ENCODE measurements at regions not wholly inside any gene's neighbourhood (a gene's known extent, or its start where the extent isn't known, plus 50 kb on each side); places are given as distances from the start of the nearest gene placed in this dataset.

DNA sequence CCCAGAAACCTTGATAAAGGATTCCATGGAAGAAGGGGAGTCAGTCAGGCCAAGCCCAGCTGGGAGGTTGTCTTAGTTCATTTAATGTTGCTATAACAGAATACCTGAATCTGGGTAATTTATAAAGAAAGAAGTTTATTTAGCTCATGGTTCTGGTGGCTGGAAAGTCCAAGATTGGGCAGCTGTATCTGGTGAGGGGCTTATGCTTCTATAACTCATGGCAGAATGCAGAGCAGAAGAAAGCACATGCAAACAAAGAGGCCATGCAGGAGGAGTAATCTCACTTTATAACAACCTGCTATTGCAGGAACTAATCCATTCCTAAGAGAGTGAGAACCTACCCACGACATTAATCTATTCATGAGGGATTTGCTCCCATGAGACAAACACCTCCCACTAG, 54.2 kb upstream of the ANKRD1 start:
- no peak for DNase-seq (ENCODE audit: low spot score)

DNA sequence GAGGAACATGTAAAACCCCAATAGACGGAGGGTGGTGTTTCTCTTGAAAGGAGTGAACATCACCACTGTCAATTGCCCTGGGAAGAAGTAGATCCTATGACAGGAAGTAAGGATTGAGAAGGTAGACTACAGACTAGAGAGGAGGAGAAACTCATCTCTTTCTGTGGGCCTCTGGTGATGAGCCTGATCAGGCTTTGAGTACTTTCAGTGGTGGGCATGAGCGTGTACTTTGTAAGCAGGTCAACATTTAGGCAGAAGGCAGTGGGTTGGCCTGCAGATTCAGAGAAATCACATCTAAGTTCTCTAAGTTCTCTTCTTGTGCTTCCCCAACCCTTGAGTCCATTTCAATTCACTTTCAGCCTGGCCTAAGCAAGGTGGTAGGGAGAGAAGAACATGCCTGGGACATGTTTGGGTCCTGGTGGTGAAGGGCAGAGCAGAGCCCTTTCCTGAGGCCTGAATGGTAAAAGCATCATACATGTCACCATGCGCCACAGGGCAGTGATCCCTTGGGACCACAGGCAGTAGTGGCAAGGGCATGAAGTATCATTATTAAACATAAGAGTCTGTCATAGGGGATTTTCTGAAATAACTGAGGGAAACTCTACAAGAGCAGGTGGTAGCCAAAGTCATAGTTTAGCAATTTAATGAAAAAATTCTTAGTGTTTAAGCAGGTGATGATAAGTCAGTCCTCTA, 56.4 kb upstream of the ANKRD1 start:
- no peak for DNase-seq (ENCODE audit: low spot score)

DNA sequence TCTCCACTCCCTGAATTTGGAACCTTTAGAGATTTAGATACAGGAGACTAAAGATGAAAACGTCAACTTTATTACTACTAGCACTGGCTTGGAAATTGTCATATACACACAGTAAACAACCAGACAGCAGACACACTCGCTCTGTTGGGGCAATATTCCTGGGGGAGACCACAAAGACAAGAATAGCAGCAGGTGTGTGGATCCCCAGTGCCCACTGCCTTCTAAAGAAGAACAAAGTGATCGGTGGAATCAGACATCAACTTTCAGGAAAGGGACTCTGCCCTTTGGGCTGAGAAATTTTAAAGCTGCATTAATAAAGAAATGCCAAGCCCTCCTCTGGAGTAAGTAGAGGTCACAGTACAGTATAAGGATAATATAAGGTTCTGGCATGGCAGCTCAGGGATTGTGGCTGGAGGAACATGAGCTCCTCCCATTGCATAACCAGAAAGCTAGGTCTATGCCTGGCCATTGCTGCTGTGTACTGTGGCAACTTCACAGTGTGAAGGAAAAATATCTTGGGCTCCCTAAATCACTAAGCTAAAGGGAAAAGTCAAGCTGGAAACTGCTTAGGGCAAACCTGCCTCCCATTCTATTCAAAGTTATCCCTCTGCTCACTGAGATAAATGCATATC, 57.1 kb upstream of the ANKRD1 start:
- DNase-seq (ENCODE audit: low spot score): no peak

DNA sequence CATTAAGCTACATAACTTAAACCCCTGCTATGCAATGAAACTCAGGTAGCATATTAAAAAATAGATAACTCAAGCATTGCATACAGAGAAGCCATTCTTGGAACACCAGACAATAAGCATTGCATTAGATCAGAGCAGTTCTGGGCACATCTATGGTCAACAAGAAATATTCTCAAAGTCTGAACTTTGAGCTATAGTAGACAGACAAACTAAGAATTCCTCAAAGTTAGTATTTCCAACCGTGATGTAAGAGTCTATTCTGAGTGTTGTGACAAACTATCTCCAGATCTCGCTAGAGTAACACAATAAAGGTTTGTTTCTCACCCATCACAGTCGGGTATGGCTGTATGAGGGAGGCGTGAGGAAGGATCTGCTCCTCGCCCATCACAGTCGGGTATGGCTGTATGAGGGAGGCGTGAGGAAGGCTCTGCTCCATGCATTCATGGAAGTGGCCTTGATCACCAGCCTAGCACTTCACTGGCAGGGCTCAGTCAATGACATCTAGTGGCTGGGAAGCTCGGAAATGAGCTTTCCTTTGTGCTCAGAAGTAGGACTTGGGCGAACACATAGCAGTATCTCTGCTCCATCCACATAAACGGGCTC, 61.6 kb upstream of the ANKRD1 start:
- no peak for DNase-seq (ENCODE audit: low spot score)

DNA sequence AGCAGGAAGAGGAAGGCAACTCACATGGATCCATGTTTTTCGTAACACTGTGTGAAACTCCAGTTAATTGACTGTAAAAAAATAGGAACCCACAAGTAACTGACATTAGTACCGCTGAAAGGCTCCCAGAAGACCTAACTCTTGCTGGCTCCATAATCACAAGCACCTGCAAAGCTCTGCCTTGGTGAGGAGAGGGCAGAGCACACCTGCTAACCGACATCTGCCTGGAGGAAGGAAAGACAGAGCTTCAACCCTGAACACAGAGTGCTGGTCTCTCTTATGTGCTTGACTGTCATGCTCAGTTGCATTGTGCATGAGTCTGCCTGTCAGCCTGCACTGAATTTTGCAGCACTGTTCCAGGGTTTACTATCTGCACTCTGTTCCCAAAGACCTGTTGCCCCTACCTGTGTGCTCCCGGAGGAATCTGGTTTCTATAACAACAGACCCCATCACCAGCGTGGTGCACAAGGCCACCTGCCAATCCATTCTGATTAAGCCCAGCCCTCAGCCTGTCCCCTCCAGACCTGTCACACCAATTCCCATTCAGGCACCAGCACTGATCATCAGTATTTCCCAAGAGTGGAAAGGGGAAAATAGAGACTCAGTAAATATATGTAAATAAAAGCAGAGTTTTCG, 63.1 kb upstream of the ANKRD1 start:
- no peak for DNase-seq (ENCODE audit: low spot score)

DNA sequence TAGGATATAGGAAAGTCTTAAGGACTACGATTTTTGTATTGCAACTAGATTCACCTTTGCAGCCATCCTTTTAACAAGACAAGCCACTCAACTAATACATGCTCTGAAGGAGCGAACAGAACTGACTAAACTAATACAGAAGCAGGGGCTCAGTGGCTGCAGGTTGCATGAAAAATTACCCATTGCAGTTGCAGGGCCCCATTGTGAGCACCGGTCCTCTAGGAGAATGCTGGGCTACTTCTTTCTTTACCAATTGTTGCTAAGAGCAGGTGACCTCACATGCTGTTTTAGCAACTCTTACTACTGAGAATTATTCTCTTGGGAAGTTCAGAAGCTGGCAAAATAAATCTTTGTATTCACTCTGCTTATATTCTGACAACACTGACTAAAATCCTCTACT, 64.0 kb upstream of the ANKRD1 start:
- no peak for DNase-seq (ENCODE audit: low spot score)

DNA sequence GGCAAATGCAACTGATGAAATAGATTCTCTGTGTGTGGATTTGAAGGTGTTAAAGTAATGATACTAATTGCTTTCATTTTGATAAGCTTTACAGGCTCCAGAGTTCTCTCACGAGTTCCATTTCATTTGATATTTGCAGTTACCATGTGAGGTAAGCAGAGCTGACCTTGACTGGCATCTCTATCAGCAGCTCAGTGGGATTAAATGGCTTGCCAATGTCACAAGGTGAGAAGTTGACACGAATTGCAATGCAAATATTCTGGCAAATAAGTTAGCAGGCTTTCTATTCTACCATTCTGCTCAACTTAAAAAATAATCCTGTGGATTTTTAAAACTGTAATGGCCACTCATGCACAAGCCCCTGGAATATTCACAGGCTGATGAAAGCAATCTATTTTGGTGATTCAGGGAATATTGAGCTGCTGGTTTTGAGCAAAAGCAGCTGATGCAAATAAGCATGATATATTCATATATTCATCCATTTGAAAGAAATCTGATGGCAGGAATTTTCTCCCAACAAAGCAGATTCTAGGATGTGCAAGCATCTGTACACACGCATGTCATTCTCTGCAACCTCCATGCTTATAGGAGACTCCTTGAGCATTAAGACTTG, 64.5 kb upstream of the ANKRD1 start:
- no peak for DNase-seq (ENCODE audit: low spot score)

DNA sequence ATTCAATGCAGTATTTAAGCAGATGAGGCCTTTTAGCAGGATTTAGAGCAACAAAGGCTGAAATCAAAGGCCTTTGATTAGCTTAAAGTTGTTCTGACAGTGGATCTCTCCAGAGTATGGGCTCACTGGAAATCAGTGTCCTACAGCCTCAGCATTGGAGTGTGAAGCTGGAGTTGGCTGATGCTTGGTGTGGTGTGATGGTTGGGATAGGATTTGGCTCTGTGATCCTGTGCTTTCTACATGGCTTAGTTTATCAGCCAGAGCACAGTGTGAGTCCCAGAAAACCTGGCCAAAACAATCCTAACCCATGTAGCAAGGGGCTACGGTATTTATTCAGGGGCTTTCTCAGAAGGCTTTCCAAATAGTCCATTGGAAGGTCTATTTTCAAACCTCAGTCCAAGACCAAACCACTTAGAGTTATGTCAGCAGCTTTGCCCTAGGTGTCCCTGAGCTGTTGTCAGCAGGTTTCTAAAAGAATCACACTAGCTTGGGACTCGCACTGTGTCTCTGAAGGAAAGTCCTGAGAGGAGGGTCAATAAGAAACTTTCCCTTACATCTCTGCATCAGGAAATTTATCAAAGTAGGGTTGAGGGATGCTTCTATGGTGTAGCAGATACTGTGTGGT, 65.4 kb upstream of the ANKRD1 start:
- no peak for DNase-seq (ENCODE audit: low spot score)

DNA sequence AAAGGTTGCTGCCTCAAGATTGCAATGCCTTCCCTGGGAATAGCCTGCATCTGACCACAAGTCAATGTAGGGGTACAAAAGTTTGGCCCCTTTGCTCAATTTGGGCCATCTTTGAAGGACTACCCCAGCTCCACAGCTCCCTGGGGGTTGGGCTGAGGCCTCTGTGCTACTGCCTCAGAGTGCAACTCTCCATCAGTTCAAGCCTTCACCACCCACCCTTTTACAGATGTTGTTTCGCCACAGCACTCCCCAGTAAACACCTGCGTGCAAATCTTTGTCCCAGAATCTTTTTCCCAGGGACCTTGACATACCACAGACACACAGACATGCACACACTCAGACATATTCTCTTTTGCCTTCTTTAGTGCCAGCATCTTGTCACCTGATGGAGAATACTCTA, 66.0 kb upstream of the ANKRD1 start:
- DNase-seq (ENCODE audit: low spot score): no peak

DNA sequence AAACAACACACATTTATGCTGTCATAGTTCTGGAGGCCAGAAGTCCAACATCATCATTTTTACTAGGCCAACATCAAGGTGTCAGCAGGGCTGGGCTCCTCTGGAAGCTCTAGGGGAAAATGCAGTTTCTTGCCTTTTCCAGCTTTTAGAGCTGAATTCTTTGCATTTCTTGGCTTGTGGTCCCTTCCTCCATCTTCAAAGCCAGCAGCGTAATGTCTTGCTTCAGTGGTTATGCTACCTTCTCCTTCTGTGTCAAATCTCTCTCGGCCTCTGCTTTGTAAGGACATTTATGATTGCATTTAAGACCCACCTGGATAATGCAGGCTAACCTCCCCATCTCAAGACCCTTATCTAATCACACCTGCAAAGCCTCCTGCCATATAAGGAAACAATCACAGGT, 66.5 kb upstream of the ANKRD1 start:
- no peak for DNase-seq (ENCODE audit: low spot score)

DNA sequence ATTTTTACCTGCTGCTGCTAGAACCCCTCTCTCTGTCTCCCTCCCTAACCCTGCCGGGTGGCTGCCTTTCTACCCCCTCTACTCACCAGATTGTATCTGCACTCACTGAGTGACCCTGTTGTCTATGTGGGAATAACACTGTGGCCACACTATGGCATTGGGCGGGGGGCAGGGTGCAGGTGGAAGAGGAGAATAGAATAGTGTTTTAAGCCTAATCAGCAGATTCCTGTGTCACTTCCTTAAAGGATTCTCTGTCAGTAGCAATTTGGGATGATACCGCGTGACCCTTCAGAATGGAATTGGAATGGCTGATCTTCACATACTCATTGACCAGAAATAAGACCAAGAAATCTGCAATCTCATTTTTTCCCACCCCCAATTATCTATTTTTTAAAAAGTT, 67.1 kb upstream of the ANKRD1 start:
- DNase-seq (ENCODE audit: low spot score): no peak

DNA sequence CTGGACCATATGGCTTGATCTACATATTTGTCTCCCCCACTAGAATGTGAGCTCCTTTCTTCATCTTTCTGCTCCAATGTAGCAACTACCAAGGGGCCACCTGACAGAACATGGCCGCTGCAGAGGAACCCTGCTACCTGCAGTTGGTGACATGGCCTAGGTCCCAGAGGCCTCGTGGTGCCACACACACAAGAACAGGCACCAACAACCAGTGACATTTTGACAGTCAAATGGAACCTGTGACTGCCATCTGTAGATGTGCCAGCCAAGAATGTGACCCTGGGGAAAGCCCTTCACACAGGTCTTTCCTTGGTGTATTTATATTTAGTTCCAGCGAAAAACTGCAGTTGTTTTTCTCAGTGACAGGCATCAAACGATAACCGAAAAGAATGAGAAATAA, 67.9 kb upstream of the ANKRD1 start:
- no peak for DNase-seq (ENCODE audit: low spot score)

DNA sequence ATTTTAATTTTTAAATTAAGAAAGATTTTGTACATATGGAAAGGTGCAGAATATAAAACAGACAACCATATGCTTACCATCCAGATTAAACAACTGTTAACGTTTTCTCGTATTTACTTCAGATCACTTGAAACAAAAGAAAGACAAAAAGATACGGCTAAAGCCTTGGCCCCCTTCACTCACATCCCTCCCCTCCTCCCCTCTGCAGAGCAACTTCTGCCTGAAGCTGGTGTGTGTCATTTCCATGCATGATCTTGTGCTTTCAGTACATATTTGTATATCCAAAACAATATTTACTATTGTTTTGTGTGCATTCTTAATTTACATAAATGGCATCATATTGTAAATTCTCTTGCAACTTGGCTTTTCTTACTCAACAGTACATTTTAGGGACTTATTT, 68.5 kb upstream of the ANKRD1 start:
- no peak for DNase-seq (ENCODE audit: low spot score)

DNA sequence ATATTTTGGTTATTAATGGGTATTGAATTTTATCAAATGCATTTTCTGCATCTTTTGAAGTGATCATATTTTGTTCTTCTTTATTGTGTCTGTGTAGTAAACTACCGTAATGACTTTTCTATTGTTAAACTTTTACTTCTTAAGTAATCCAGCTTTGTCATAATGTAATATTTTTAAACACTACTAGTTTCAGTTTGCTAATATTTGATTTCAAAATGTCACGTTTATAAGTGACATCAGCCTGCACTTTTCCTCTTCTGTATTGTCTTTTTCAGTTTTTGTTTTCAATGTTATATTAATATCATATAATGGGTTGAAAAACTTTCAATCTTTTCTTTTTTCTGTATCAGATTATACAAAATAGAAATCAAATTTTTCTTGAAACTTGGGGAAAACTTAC, 71.6 kb upstream of the ANKRD1 start:
- no peak for DNase-seq (ENCODE audit: low spot score)

DNA sequence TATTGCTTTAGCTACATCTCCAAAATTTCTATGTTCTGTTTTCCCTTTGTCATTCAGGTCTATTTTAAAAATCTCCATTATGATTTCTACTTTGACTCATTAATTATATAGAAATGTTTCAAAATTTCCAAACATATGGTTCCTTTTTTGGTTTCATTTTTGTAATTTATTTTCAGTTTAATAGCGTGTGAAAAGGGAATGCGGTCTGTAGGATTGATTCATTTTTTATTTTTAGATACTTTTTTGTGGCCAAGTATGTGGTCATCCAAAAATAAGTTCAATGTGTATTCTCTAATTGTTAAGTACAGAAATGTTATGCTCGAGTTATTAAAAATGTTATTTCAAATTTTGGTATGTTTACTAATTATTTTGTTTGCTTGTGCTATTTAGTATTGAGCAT, 72.5 kb upstream of the ANKRD1 start:
- DNase-seq (ENCODE audit: low spot score): no peak

DNA sequence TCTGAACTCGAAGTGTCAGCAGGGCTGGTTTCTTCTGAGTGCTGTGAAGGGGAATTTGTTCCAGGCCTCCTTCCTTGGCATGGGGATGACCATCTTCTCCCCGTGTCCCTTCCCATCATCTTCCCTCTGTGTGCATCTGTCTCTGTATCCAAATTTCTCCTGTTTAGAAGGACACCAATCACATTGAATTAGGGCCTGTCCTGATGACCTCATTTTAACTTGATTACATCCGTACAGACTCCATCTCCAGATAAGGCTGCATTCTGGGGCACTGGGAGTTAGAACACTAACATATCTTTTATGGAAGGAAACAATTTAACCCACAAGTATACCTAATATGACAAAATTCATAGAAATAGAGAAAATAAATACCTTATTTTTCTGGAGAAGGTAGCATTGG, 76.8 kb upstream of the ANKRD1 start:
- DNase-seq (ENCODE audit: low spot score): no peak

DNA sequence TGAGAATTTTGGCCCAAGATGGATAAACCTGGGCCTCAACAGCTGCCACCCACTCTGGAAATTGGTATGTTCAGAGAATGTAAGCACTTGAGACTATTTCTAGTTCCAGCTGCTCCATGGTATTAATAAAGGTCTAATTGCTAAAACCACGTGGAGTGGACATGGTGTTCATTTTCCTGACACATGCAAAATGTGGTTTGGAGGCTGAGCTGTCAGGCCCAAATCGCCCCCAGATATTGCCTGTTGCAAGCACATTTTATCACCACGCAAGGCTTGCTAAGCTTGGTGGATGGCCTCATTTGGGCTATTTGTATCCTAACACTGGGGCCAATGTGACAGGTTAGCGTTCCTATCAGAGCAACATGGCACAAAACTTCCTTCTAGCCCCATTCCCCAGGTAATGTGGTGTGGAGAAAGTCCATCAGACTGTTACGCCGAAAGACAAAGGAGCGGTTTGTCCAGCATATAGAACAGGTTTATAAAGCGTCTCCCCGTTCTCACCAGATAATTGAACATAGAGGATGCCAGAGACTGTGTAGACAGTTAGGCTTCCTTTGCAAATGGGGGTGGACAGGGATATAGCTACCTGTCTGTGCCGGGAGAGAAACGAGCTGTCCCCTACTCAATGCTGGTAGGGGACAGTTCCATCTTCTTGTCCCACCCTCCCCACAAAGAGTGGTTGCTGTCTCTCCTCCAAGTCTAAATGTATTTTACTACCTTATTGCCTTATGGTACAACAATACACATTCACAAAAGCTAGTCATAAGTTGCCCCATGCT, 78.0 kb upstream of the ANKRD1 start:
- no peak for DNase-seq (ENCODE audit: low spot score)

DNA sequence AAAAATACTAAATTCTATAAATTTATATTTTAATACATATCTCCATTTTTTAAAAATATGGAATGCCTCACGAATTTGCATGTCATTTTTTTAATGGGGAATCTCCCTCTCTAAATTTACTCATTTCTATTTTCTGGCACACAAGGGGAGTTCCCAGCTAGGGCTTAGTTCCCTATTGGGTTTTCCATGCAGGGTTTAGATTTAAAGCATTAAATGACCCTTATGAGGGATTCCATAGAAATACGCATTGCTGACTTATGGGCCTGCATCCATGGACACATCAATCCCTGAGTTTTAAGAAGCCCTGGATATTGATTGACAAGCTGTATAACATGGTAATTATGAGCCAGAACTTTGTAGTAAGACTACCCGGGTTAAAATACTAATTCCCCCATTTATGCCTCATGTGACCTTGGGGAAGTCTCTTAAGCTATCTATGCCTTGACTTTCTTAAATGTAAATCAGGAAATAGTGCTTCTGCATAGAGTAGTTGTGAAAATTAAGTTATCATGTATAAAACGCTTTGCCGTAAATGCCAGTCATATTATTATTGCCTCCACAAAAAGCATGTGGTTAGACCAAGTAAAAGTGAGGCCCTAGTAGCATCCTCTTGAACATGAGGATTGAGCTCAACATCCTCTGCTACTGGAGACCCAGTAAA, 78.8 kb upstream of the ANKRD1 start:
- DNase-seq (ENCODE audit: low spot score): no peak

DNA sequence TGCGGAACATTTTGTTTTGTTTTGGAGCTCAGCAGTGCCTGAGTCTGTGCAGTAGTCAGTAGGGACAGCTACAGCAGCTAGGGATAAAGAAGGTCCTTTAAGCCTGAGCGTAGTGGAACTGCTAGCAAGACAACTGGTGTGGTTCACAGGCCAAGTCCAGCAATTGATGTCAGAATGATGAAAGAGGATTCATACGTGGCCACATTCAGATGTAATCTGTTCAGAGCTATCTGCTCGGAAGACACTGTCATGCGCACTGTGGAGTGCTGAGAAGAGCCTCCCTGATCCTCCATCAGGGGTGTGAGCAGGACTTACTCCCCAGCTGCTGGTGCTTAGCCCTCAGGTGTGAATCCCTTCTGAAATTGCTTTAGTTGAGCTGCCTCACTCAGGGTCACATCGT, 79.6 kb upstream of the ANKRD1 start:
- DNase-seq (ENCODE audit: low spot score): no peak

DNA sequence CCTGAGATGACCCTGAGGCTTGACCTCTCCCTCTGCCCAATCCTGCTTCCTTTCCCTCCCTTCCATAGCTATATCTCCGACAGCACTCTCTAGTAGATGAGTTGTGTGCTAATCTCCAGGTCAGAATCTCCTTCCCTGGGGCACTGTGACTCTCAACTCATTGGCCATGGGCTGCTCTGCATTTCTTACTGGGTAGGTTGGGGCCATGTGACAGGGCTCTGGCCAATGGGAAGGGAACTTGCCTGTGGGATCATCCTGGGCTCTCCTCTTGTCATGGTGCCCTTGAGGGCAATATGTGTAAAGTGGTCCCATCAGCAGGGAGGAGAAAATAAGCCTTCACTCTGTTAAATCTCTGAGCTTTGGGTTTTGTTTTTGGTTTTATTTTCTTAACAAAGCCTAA, 80.1 kb upstream of the ANKRD1 start:
- no peak for DNase-seq (ENCODE audit: low spot score)

DNA sequence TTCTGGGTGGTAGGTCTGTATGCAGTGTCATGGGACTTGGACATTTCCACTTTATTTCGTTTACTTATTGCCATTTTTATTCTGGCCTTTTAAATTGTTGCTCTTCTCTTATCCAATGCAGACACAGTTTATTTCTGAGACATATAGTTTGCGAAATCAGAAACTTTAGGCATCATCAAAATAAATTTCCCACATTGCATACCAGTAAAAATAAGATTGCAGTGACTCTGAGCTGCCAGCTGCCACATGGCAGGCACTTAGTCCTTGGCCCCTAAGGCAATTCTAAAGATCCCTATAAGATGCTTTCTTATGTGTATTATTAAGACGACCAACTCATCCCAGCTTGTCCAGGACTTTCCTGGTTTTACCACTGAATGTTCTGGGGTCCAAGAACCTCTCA, 81.8 kb upstream of the ANKRD1 start:
- DNase-seq (ENCODE audit: low spot score): no peak
